GM12874 (cell line): ENCODE measurements at regions not wholly inside any gene's neighbourhood (a gene's known extent, or its start where the extent isn't known, plus 50 kb on each side); places are given as distances from the start of the nearest gene placed in this dataset.

Source experiments
- TF ChIP-seq, protein P1 (sequence below): IDR thresholded peaks from 2 replicates; pipeline ENCODE4 v1.5.1; 2011; ENCODE audit warnings: low read depth, mild to moderate bottlenecking, control low read depth, low read length, moderate library complexity; ENCODE audit not compliant: insufficient read depth

DNA sequence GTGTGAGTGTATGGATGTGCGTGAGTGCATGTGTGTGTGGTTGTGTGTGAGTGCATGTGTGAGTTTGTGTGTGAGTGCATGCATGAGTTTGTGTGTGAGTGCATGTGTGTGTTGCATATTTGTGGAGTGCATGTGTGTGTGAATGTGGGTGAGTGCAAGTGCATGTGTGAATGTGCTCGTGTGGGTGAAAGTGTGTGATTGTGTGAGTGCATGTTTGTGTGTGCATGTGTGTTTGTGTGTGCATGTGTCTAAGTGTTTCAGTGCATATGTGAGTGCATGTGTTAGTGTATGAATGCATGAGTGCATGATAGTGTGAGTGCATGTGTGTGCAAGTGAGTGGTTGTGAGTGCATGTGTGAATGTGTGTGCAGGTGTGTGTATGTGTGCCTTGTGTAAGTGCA lies 343.4 kb upstream of the SALL3 start:
- TF ChIP-seq, protein P1, sequence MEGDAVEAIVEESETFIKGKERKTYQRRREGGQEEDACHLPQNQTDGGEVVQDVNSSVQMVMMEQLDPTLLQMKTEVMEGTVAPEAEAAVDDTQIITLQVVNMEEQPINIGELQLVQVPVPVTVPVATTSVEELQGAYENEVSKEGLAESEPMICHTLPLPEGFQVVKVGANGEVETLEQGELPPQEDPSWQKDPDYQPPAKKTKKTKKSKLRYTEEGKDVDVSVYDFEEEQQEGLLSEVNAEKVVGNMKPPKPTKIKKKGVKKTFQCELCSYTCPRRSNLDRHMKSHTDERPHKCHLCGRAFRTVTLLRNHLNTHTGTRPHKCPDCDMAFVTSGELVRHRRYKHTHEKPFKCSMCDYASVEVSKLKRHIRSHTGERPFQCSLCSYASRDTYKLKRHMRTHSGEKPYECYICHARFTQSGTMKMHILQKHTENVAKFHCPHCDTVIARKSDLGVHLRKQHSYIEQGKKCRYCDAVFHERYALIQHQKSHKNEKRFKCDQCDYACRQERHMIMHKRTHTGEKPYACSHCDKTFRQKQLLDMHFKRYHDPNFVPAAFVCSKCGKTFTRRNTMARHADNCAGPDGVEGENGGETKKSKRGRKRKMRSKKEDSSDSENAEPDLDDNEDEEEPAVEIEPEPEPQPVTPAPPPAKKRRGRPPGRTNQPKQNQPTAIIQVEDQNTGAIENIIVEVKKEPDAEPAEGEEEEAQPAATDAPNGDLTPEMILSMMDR = no peak

DNA sequence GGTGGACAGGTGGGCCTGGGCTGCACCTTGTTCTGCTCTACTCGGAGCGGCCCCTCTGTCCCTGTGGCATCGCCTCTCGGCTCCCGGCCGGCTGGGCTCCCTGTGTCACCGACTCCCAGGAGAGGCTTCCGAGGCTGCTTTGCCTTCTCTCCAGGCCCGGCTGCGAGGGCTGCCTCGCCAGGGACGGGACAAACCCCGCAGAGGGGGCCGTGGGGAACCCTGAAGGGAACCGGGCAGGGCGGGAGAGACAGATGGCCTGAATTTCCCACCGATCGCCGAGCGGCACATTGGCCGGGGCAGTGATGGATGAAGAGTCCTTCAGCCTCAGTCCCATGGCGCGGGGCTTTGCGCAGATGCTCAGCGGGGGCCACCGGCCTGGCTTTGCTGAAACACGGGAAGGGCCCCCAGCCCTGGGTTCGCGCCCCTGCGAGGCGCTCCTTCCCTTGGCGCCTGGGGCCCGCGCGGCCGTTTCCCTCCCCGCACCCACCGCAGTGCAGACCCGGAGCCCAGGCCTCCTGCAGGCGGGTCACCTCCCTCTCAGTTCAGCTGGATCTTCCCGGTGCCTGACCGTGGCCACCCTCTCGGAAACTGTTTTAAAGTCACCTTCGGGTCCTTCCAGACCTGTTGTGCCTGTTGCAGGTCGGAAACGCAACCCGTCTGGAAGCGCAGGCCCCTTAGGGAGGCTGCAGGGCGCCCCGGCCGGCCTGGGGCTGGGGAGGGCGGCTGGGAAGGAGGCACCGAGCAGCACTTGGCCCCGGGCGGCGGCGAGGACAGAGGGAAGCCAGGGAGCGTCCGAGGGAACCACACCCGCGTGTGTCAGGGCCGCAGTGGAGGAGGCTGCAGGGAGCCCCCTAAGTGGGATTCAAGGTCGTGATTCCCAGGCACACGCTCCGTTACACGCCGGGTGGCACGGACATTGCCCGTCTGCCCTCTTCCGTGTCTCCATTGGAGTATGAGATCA lies 341.9 kb upstream of the SALL3 start:
- TF ChIP-seq, protein P1 = no peak

DNA sequence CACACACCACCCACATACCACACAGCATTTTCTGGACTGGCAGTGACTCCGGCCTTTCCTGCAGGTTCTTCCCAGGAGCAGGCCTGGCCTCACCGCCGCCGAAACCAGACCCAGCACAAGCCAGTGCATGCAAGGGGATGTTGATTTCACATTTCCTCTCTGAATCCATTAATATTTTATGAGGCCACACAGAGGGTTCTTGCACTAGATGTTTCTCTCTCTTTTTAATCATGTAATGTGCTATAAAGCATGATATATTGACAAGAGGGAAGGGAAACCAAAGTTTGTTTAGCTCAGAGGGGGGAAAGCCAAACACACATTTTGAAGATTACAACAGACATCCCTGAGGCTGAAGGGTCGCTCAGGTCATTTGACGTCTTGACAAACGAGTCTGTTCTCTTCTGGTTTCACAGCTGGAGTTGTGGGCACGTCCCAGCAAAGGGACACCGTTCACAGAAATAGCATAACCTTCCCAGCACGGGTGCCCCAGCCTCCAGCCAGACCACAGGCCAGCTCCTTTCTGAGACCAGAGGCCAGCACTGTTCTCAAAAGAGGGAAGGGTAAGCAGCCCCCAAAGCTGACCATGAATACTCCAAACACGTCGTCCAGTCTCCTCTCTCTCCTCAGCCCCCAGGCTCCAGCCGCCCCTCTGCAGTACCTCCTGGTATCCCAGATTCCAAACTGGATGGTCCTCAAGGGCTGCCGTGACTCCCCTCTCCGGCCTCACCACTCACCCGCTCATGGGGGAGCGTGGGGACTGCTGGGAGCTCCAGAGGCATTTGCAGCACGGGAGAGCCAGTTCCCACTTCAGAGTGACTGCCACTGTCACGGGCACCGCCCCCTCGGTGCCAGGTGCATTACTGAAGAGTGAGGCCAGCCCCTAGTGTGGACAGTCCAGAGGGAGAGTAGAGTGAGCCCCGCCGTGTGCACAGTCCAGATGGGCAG lies 340.3 kb upstream of the SALL3 start:
- TF ChIP-seq, protein P1 = no peak

GRCh38 chr18:78640246-78640995 lies 339.2 kb upstream of the SALL3 start:
- TF ChIP-seq, protein P1 = no peak

- TF ChIP-seq, protein P1 = no peak
Measured at GRCh38 chr18:78641689-78642231, 337.9 kb upstream of the SALL3 start.

DNA sequence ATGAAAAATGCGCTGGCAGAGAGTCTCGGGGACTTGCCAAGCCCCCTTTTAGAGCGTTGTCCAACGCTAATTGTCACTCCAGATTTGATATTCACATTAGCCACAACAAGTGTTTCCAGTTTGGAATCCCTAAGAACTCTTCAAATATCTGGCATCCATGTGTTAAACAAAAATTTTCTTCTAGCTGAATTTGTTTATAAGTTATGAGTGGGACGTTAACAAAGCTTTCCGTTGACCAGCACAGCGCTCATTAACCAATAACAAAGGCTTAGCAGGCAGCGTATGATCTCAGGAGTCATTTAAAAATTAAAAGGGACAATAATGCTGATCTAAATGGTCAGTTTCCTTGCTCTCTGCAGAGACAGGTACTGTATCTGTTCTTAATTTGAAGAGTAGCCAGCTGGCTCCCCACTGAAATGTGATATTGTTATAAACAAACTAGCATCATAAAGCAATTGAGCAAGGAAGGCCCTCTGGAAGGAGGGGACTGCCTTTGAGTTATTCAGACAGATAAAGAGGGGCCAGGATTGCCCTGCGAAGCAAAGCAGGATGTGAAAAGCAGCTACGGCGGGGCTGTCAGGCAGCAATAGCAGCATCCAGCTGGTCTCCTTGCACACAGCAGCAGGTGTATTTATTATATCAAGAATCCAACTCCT lies 337.2 kb upstream of the SALL3 start:
- TF ChIP-seq, protein P1 = no peak
